KBM-7 (cell line): ENCODE measurements at regions not wholly inside any gene's neighbourhood (a gene's known extent, or its start where the extent isn't known, plus 50 kb on each side); places are given as distances from the start of the nearest gene placed in this dataset.

ENCODE experiments used
- DNase-seq: peaks from one replicate; pipeline ENCODE4 v3.0.0-alpha.2; 2015
- in situ Hi-C: fragments of 300-500 bp; cut with MboI; formaldehyde crosslinking; loops from 2 replicates; pipeline ENCODE4 v1.14.3; 2020; ENCODE audit warnings: low sequenced_read_pairs, low pct_unique_long_range_greater_than_20kb, mixed read lengths

- in situ Hi-C loops: loop anchor here (25.0 kb wide), 1 partner anchor 324 kb away; the partner anchor contains the start of gene SATB1
- DNase-seq: no peak
Measured at GRCh38 chr3:18761530-18761929, 336.4 kb upstream of the SATB1 start.

DNA sequence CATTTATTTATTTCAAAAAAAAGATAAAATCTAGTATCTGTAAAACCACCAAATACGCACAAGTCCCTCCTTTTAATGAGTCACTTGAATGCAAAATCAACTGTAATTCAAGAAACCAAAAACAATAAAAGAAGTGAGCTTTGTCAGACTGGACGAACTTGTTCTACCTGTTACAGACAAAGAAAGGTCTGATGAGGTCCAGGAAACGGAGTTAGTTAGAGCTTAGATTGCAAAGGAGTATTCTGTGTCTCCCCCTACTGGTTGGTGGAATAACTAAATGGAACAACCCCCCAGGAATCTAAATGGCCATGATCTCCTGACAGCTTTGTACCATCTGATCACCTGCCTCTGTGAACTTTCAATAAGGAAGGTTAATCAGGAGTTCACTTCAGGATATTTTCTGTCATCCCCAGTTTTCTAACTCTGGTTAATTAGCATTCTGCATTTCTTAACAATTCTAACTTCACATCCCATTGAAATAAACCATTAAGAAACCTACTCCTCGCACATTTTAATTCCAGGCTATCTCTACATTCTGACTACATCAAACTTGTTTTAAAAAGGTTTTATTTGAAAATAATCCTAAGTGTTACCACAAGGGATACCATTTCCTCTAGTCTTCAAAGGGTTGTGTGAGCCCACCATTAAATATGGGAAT is 333.0 kb upstream of the SATB1 start:
- DNase-seq: peak; percentile 87
- in situ Hi-C loops: loop anchor here (25.0 kb wide), 1 partner anchor 321 kb away; the partner anchor contains the start of gene SATB1

GRCh38 chr3:18757476-18757875 is 332.3 kb upstream of the SATB1 start:
- no peak for DNase-seq
- in situ Hi-C loops: loop anchor here (25.0 kb wide), 1 partner anchor 320 kb away; the partner anchor contains the start of gene SATB1

DNA sequence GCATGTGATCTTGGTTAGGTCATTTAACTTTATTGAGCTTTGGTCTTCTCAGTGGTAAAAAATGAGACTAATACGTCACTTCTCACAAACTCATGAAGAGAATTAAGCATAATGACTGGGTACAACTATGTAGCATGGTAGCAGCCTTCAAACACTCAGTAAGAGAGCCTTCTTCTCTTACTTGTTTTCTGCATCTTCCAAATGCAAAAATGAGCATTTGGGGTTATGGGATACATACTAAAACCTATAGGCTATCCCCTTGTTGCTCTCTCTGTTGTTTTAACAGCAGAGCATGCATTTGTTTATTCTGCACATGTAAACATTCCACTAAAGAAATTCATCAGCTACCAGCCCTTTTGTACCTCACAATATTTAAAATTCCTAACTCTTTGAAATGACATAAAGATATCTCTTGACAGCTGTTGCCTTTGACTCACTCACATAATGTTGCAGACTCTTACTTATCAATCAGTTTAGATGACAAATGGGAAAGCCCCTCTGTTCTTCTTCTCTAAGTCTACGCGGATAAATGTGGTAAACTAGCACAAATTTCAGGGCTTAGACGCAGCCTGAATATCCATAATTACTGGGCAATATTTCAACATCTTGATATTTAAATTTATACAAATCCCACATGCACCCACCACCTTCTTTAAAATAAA is 327.3 kb upstream of the SATB1 start:
- in situ Hi-C loops: loop anchor here (25.0 kb wide), 1 partner anchor 315 kb away; the partner anchor contains the start of gene SATB1
- no peak for DNase-seq

DNA sequence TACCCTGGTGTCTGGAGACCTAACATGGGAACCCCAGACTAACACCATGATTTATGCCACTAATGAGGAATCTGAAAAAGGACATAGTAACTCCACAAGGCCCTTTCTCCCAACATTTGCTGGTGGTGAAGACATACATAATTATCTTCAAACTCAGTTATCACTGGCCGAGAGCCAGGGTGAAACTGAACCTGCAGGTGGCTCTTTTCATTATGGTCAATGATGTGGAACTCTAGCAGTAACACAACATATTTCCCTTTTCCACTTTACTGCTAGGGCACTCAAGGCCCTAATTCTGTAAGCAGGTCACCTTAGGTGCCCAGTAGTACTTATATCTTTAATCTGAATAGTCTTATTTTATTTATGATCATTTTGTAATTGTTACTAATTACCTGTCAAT is 326.4 kb upstream of the SATB1 start:
- in situ Hi-C loops: loop anchor here (25.0 kb wide), 1 partner anchor 314 kb away; the partner anchor contains the start of gene SATB1
- DNase-seq: no peak

- DNase-seq: no peak
- in situ Hi-C loops: no loop called here
Measured at GRCh38 chr3:18747383-18747782, 322.2 kb upstream of the SATB1 start.

DNA sequence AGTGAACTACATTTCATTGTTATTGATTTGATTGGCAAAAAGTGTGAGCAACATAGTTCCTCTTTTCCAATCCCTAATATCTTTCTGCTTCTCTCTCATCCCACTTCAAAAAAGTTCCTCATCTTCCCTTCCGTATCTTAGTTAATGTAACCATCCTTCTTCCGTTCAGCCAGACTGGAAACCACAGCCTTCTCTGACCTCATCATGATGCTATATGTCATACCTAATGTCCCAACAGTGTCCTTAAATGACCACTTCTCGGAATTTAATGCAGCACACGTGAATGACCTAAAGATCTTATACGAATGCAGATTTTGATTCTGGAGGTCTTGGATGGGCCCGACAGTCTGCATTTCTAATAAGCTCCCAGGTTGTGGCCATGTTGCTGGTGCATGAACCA is 320.3 kb upstream of the SATB1 start:
- in situ Hi-C loops: no loop called here
- DNase-seq: peak; percentile 84

DNA sequence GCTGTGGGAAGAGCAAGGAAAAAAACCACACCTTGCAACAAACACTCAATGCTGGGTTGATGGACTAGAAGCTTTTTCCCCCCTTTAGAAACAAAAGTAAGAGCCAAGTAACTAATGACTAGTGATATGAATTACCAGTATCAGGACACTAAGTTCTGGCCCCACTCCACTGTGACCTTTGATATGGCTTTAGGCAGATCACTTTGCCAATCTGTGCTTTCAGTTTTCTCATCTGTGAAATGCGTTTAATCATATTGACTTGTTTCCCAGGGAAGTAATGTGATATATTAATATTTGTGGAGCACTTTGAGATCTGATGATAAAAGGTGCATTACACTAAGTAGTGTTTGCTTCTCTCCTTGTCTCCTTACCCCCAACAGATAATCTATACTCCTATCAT is 319.3 kb upstream of the SATB1 start:
- DNase-seq: no peak
- in situ Hi-C loops: no loop called here

DNA sequence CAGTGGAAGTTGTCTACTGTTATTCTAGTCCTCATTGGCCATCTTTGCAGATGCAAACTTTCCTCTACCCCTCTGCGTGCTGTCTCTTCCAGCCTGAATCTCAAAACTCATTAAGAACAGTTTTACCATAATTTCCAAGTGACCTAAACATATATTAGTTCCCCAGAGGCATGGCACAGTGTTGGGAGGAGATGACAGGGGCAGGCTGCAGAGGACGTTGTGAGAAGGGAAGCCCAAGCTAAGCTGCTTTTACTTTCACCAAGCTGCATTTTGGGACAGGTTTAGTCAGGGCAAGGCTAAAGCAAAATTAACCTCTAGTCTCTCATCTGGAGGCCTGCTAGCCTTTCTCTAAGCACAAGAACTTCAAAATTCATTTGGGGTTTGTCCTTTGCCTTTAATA is 318.6 kb upstream of the SATB1 start:
- in situ Hi-C loops: no loop called here
- no peak for DNase-seq

GRCh38 chr3:18740631-18741583 is 315.8 kb upstream of the SATB1 start:
- in situ Hi-C loops: no loop called here
- peak; percentile 69 for DNase-seq

- DNase-seq: no peak
- in situ Hi-C loops: no loop called here
Measured at GRCh38 chr3:18739099-18739433, 313.9 kb upstream of the SATB1 start.

- DNase-seq: no peak
- in situ Hi-C loops: no loop called here
Measured at GRCh38 chr3:18738393-18739098, 313.4 kb upstream of the SATB1 start.

DNA sequence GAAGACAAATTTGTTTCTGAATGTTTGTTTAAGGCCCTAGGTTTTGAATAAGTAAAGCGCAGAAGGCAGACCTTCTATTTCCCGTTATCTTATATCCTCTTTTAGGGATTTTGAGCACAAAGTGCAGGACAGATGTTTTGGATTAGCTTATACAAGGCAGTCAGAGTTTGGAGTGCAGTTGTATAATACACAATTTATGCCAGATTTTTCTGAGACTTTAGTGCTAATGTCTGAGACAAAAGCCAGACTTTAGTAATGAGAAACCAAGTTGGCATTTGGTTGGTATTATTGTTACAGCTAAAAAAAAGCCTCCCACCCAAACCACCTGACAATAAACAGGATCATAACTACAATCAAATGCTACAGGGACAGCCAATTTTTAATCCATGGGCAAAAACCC is 309.9 kb upstream of the SATB1 start:
- no peak for DNase-seq
- in situ Hi-C loops: no loop called here

DNA sequence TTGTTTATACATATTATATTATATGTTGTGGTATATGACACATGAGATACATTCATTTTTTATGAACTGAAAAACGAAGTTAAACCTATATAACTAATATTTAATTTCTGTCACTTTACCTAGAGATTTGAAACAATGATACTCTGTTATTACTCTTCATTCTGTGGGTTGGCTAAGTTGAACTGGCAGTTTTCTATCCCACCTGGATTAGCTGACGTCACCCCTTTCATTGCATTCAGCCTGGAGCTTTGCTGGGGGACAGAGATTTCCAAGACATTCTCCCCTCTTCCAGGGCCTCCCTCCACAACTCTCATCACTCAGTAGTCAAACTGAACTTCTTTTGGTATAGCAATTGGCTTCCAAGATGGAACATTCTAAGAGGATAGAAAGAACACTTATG is 309.2 kb upstream of the SATB1 start:
- no peak for DNase-seq
- in situ Hi-C loops: no loop called here

DNA sequence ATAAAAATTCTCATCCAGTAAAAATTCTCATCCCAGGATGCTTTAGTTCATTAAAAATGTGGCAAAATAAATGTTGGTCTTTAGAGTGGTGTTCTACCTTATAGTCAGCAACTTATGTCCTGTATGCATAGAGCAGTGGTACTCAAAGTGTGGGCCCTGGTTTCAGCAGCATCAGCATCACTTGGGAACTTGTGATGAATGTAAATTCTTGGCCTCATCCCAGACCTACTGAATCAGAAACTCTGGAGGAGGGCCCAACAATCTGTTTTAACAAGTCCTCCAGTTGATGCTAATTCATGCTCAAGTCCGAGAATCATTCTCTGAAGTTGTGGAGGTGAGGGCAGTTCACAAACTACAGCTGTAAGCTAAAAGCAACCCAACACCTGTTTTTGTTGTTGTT is 307.3 kb upstream of the SATB1 start:
- in situ Hi-C loops: no loop called here
- DNase-seq: no peak

- in situ Hi-C loops: no loop called here
Measured at GRCh38 chr3:18730491-18730890, 305.4 kb upstream of the SATB1 start.

DNA sequence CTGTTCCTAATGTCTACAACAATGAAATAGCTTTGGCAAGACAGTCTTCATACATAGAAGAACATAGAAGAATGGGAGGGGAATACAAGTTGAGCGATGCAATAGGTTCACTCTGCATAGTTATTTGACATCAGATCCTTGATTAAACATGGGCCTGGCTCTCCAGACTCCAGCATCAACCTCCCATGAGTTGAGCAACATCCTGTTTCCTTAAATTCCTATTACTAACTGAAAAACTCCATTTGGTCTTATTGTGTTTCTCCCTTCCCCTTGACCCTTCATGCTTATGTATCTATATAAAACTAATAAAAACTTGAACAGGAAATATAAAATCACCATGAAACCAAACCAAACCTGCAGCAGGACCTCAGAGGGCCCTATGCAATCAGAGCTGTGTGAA is 304.5 kb upstream of the SATB1 start:
- DNase-seq: peak; percentile 40
- in situ Hi-C loops: no loop called here

More at GRCh38 chr3:18730491-18730890, 305.4 kb upstream of the SATB1 start:
- no peak for DNase-seq

DNA sequence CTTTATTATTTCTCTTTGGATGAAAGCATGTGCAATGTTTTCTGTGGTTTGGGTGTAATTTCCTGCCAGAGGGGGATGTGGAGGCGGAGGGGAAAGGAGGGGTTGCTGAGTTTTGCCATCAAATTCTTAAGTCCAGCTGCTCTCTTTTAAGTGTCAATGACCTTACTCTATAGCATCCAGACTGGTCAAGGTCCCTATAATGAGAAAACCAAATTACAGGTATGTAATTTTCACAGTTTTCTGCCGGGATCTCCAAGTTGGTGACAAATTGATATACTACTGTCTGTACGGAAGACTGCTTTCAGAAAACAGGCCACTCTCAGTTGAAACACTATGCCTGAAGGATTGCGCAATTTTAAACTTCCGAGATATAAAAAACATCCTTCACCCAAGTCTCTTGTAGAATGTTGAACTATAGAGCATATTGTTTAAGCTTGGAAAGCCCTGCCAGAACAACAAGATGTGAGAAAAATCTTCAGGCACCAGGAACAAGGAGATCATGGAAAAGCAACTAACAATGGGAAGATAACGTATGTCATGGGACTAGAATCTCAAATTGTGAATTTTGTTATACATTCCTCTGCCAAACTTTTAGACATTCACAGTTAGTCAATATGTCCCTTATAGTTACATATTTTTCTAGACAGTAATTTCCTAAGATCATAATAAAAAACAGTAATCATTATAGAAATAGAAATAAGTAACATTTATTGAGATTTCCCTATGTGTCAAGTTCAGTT is 300.7 kb upstream of the SATB1 start:
- in situ Hi-C loops: no loop called here
- peak; percentile 83 for DNase-seq

GRCh38 chr3:18724456-18724855 is 299.3 kb upstream of the SATB1 start:
- no peak for DNase-seq
- in situ Hi-C loops: no loop called here
